PC-9 (cell line): ENCODE measurements at regions not wholly inside any gene's neighbourhood (a gene's known extent, or its start where the extent isn't known, plus 50 kb on each side); places are given as distances from the start of the nearest gene placed in this dataset.

Experiments used
- BruUV-seq: library from RNA; stranded (reverse); fragments of 400-500 nt; replicated peaks from 2 replicates; lab custom pipeline; 2021; lab: Mats Ljungman, UMichigan
- CTCF ChIA-PET: fragments of 300-600 bp; sonication (Branson Sonifier 250); formaldehyde crosslinking; loops from one replicate; lab custom pipeline; 2022; ENCODE audit warnings: antibody characterized with exemption; lab: Charles Lee
- POLR2A ChIA-PET: fragments of 300-600 bp; sonication (Branson Sonifier 250); formaldehyde crosslinking; loops from one replicate; lab custom pipeline; 2022; ENCODE audit warnings: antibody characterized with exemption; ENCODE audit not compliant: unreplicated experiment; lab: Charles Lee
- DNase-seq, 2 experiments: peaks; one replicate each; pipeline versions ENCODE4 v3.0.0 to v3.0.0-alpha.2; 2015 to 2022; ENCODE audit warnings: mixed read lengths in 1 of 2
- H2AFZ ChIP-seq: fragments of 200-600 bp; sonication (generic); 2 replicates; pipeline ENCODE4 v1.8.1; 2017; ENCODE audit warnings: antibody characterized with exemption
- H3F3A ChIP-seq: fragments of 200-600 bp; sonication (generic); 2 replicates; pipeline ENCODE4 v1.8.1; 2017; ENCODE audit warnings: antibody characterized with exemption, mild to moderate bottlenecking, low read depth; ENCODE audit not compliant: insufficient read depth
- H3K27ac ChIP-seq: fragments of 200-600 bp; sonication (generic); 2 replicates; pipeline ENCODE4 v1.6.1; 2016; ENCODE audit warnings: mixed run types
- H3K27me3 ChIP-seq: fragments of 200-600 bp; sonication (generic); 2 replicates; pipeline ENCODE4 v1.6.1; 2016; ENCODE audit warnings: low read depth, mixed run types; ENCODE audit not compliant: insufficient read depth
- H3K36me3 ChIP-seq: fragments of 200-600 bp; sonication (generic); 2 replicates; pipeline ENCODE4 v1.6.1; 2016; ENCODE audit warnings: low read depth, mixed run types
- H3K4me1 ChIP-seq: fragments of 200-600 bp; sonication (generic); replicated peaks from 2 replicates; pipeline ENCODE4 v1.6.1; 2016; ENCODE audit warnings: mixed run types; ENCODE audit not compliant: insufficient read depth
- H3K4me2 ChIP-seq: fragments of 200-600 bp; sonication (generic); 2 replicates; pipeline ENCODE4 v1.6.1; 2017; ENCODE audit warnings: mixed run types
- H3K4me3 ChIP-seq: fragments of 200-600 bp; sonication (generic); 2 replicates; pipeline ENCODE4 v1.6.1; 2016; ENCODE audit warnings: mixed run types
- H3K79me2 ChIP-seq: fragments of 200-600 bp; sonication (generic); 2 replicates; pipeline ENCODE4 v1.6.1; 2017; ENCODE audit warnings: low read depth, mixed run types
- H3K9me2 ChIP-seq: fragments of 200-600 bp; sonication (generic); 2 replicates; pipeline ENCODE4 v1.8.1; 2017; ENCODE audit warnings: mild to moderate bottlenecking; ENCODE audit not compliant: insufficient read depth
- H3K9me3 ChIP-seq: fragments of 200-600 bp; sonication (generic); 2 replicates; pipeline ENCODE4 v1.8.1; 2016; ENCODE audit warnings: low read depth; ENCODE audit not compliant: insufficient read depth
- H4K20me1 ChIP-seq: fragments of 200-600 bp; sonication (generic); 2 replicates; pipeline ENCODE4 v1.8.1; 2017; ENCODE audit not compliant: insufficient read depth
- CTCF ChIP-seq: fragments of 200-600 bp; sonication (generic); conservative IDR thresholded peaks from 2 replicates; pipeline ENCODE4 v1.6.1; 2017; ENCODE audit warnings: mixed run types, antibody characterized with exemption, mild to moderate bottlenecking, moderate library complexity
- EZH2 ChIP-seq: fragments of 200-600 bp; sonication (generic); IDR thresholded peaks from 2 replicates; pipeline ENCODE4 v1.8.0; 2017; ENCODE audit warnings: antibody characterized with exemption, low read depth
- intact Hi-C: fragments of 100-400 bp; cut with micrococcal nuclease; formaldehyde crosslinking; loops from one replicate; pipeline ENCODE4 v1.10.0; 2022; ENCODE audit not compliant: unreplicated experiment

- CTCF ChIA-PET: no interaction called here
- intact Hi-C loops: no loop called here
- DNase-seq: no peak
These were observed 483.2 kb downstream of the PTPRC start for GRCh38 chr1:199122085-199122484.

GRCh38 chr1:199122532-199123311 lies 483.9 kb downstream of the PTPRC start:
- intact Hi-C loops: no loop called here
- H4K20me1 ChIP-seq: no peaks in the 10 kb centered on the region
- H3K79me2 ChIP-seq: no peaks in the 10 kb centered on the region
- H3K9me2 ChIP-seq: peaks cover 3% of the 10 kb centered on the region; the same call in 1 of the 2 replicates
- H3K9me3 ChIP-seq: 0 out of 2 replicates have a peak, but pooled peaks cover 4% of the 10 kb centered on the region
- H3F3A ChIP-seq: no peaks in the 10 kb centered on the region
- ChIA-PET POLR2A (no interaction called here), CTCF (no interaction called here)
- peak in 1 of 2 experiments; percentile 56 for DNase-seq
- H2AFZ ChIP-seq: no peak overlapping the region
- H3K4me1 ChIP-seq: no peaks in the 10 kb centered on the region
- no peak overlapping the region for H3K4me3 ChIP-seq
- no peak overlapping the region for H3K27ac ChIP-seq
- TF ChIP-seq CTCF (no peak), EZH2 (no peak)
- BruUV-seq: no TSS peak
- no peak overlapping the region for H3K4me2 ChIP-seq
- H3K27me3 ChIP-seq: no peaks in the 10 kb centered on the region
- no peaks in the 10 kb centered on the region for H3K36me3 ChIP-seq

More at GRCh38 chr1:199122085-199122484, 483.2 kb downstream of the PTPRC start:
- POLR2A ChIA-PET: no interaction called here
- H3K79me2 ChIP-seq: no peaks in the 10 kb centered on the region
- H2AFZ ChIP-seq: no peak overlapping the region
- peaks cover 3% of the 10 kb centered on the region; the same call in 1 of the 2 replicates for H3K9me2 ChIP-seq
- no peaks in the 10 kb centered on the region for H3K27me3 ChIP-seq
- H3F3A ChIP-seq: no peaks in the 10 kb centered on the region
- no TSS peak for BruUV-seq
- TF ChIP-seq CTCF (no peak), EZH2 (no peak)
- 0 out of 2 replicates have a peak, but pooled peaks cover 4% of the 10 kb centered on the region for H3K9me3 ChIP-seq
- H4K20me1 ChIP-seq: no peaks in the 10 kb centered on the region
- no peak overlapping the region for H3K4me3 ChIP-seq
- H3K4me2 ChIP-seq: no peak overlapping the region
- H3K36me3 ChIP-seq: no peaks in the 10 kb centered on the region
- H3K4me1 ChIP-seq: no peaks in the 10 kb centered on the region
- H3K27ac ChIP-seq: no peak overlapping the region

GRCh38 chr1:199123615-199124014 lies 484.8 kb downstream of the PTPRC start:
- intact Hi-C loops: no loop called here

More at GRCh38 chr1:199123615-199124014, 484.8 kb downstream of the PTPRC start:
- no peaks in the 10 kb centered on the region for H4K20me1 ChIP-seq
- H3F3A ChIP-seq: no peaks in the 10 kb centered on the region
- ChIA-PET POLR2A (no interaction called here), CTCF (interaction anchor here (0.6 kb wide), 1 partner anchor 889 kb away, joined by 15 read pairs; no protein-coding TSS in a partner anchor)
- no peak overlapping the region for H2AFZ ChIP-seq
- BruUV-seq: no TSS peak
- H3K36me3 ChIP-seq: no peaks in the 10 kb centered on the region
- no peaks in the 10 kb centered on the region for H3K79me2 ChIP-seq
- DNase-seq: no peak
- H3K9me3 ChIP-seq: 0 out of 2 replicates have a peak, but pooled peaks cover 4% of the 10 kb centered on the region
- H3K9me2 ChIP-seq: peaks cover 3% of the 10 kb centered on the region; the same call in 1 of the 2 replicates
- H3K4me2 ChIP-seq: no peak overlapping the region
- no peaks in the 10 kb centered on the region for H3K4me1 ChIP-seq
- TF ChIP-seq CTCF: no peak
- TF ChIP-seq EZH2: no peak
- no peaks in the 10 kb centered on the region for H3K27me3 ChIP-seq
- H3K27ac ChIP-seq: no peak overlapping the region
- H3K4me3 ChIP-seq: no peak overlapping the region
